ENCODE measurements at regions not wholly inside any gene's neighbourhood (a gene's known extent, or its start where the extent isn't known, plus 50 kb on each side); places are given as distances from the start of the nearest gene placed in this dataset.

- H2AFZ ChIP-seq (ENCODE audit: low read length, unreplicated experiment): no peak overlapping the region
- peaks cover 5% of the 10 kb centered on the region for H3K4me1 ChIP-seq (ENCODE audit: control insufficient read depth, insufficient read depth, low read length, unreplicated experiment)
- no peaks in the 10 kb centered on the region for H3K36me3 ChIP-seq (ENCODE audit: insufficient read depth, low read length)
- H3K27ac ChIP-seq (ENCODE audit: low read depth, low read length): no peak overlapping the region
- H3K27me3 ChIP-seq (ENCODE audit: insufficient read depth, low read length): no peaks in the 10 kb centered on the region
- H3K79me2 ChIP-seq (ENCODE audit: control insufficient read depth, insufficient read depth, low read length, unreplicated experiment): no peaks in the 10 kb centered on the region
- H3K4me3 ChIP-seq (ENCODE audit: low read depth, low read length): no peak overlapping the region
Observed at GRCh38 chr9:99718631-99719030, 103.1 kb upstream of the NR4A3 start.

GRCh38 chr9:99720455-99721050 is 101.1 kb upstream of the NR4A3 start:
- Histone ChIP-seq H2AFZ (ENCODE audit: low read length, unreplicated experiment) (no peak overlapping the region), H3K4me1 (ENCODE audit: control insufficient read depth, insufficient read depth, low read length, unreplicated experiment) (peaks cover 5% of the 10 kb centered on the region), H3K4me3 (ENCODE audit: low read depth, low read length) (peak overlapping the region; percentile 65), H3K27ac (ENCODE audit: low read depth, low read length) (0 out of 2 replicates have a peak overlapping the region, but pooled peaks have one; percentile 5), H3K27me3 (ENCODE audit: insufficient read depth, low read length) (no peaks in the 10 kb centered on the region; the same call in 1 of the 2 replicates), H3K36me3 (ENCODE audit: insufficient read depth, low read length) (no peaks in the 10 kb centered on the region), H3K79me2 (ENCODE audit: control insufficient read depth, insufficient read depth, low read length, unreplicated experiment) (no peaks in the 10 kb centered on the region)

GRCh38 chr9:99721898-99722297 is 99.8 kb upstream of the NR4A3 start:
- no peak overlapping the region for H2AFZ ChIP-seq (ENCODE audit: low read length, unreplicated experiment)
- peaks cover 5% of the 10 kb centered on the region for H3K4me1 ChIP-seq (ENCODE audit: control insufficient read depth, insufficient read depth, low read length, unreplicated experiment)
- no peaks in the 10 kb centered on the region for H3K79me2 ChIP-seq (ENCODE audit: control insufficient read depth, insufficient read depth, low read length, unreplicated experiment)
- no peak overlapping the region for H3K4me3 ChIP-seq (ENCODE audit: low read depth, low read length)
- H3K27me3 ChIP-seq (ENCODE audit: insufficient read depth, low read length): no peaks in the 10 kb centered on the region; the same call in 1 of the 2 replicates
- H3K27ac ChIP-seq (ENCODE audit: low read depth, low read length): no peak overlapping the region
- H3K36me3 ChIP-seq (ENCODE audit: insufficient read depth, low read length): no peaks in the 10 kb centered on the region

- Histone ChIP-seq H3K4me1 (ENCODE audit: control insufficient read depth, insufficient read depth, low read length, unreplicated experiment) (peaks cover 5% of the 10 kb centered on the region), H3K4me3 (ENCODE audit: low read depth, low read length) (no peak overlapping the region), H3K27ac (ENCODE audit: low read depth, low read length) (no peak overlapping the region), H2AFZ (ENCODE audit: low read length, unreplicated experiment) (no peak overlapping the region), H3K36me3 (ENCODE audit: insufficient read depth, low read length) (no peaks in the 10 kb centered on the region), H3K79me2 (ENCODE audit: control insufficient read depth, insufficient read depth, low read length, unreplicated experiment) (no peaks in the 10 kb centered on the region), H3K27me3 (ENCODE audit: insufficient read depth, low read length) (no peaks in the 10 kb centered on the region; the same call in 1 of the 2 replicates)
Observed at GRCh38 chr9:99722877-99723276, 98.8 kb upstream of the NR4A3 start.

- Histone ChIP-seq H3K4me1 (ENCODE audit: control insufficient read depth, insufficient read depth, low read length, unreplicated experiment) (peaks cover 5% of the 10 kb centered on the region), H3K79me2 (ENCODE audit: control insufficient read depth, insufficient read depth, low read length, unreplicated experiment) (no peaks in the 10 kb centered on the region), H3K4me3 (ENCODE audit: low read depth, low read length) (no peak overlapping the region), H2AFZ (ENCODE audit: low read length, unreplicated experiment) (no peak overlapping the region), H3K27me3 (ENCODE audit: insufficient read depth, low read length) (no peaks in the 10 kb centered on the region; the same call in 1 of the 2 replicates), H3K27ac (ENCODE audit: low read depth, low read length) (no peak overlapping the region), H3K36me3 (ENCODE audit: insufficient read depth, low read length) (no peaks in the 10 kb centered on the region)
Observed at GRCh38 chr9:99724640-99725039, 97.0 kb upstream of the NR4A3 start.

- Histone ChIP-seq H3K27me3 (ENCODE audit: insufficient read depth, low read length) (no peaks in the 10 kb centered on the region; the same call in 1 of the 2 replicates), H3K36me3 (ENCODE audit: insufficient read depth, low read length) (no peaks in the 10 kb centered on the region), H3K4me1 (ENCODE audit: control insufficient read depth, insufficient read depth, low read length, unreplicated experiment) (no peaks in the 10 kb centered on the region), H3K4me3 (ENCODE audit: low read depth, low read length) (no peak overlapping the region), H2AFZ (ENCODE audit: low read length, unreplicated experiment) (no peak overlapping the region), H3K27ac (ENCODE audit: low read depth, low read length) (no peak overlapping the region), H3K79me2 (ENCODE audit: control insufficient read depth, insufficient read depth, low read length, unreplicated experiment) (no peaks in the 10 kb centered on the region)
Observed at GRCh38 chr9:99725852-99726251, 95.8 kb upstream of the NR4A3 start.

- Histone ChIP-seq H2AFZ (ENCODE audit: low read length, unreplicated experiment) (no peak overlapping the region), H3K27me3 (ENCODE audit: insufficient read depth, low read length) (no peaks in the 10 kb centered on the region; the same call in 1 of the 2 replicates), H3K4me3 (ENCODE audit: low read depth, low read length) (no peak overlapping the region), H3K4me1 (ENCODE audit: control insufficient read depth, insufficient read depth, low read length, unreplicated experiment) (no peaks in the 10 kb centered on the region), H3K27ac (ENCODE audit: low read depth, low read length) (no peak overlapping the region), H3K36me3 (ENCODE audit: insufficient read depth, low read length) (no peaks in the 10 kb centered on the region), H3K79me2 (ENCODE audit: control insufficient read depth, insufficient read depth, low read length, unreplicated experiment) (no peaks in the 10 kb centered on the region)
Observed at GRCh38 chr9:99726758-99727157, 94.9 kb upstream of the NR4A3 start.

GRCh38 chr9:99730062-99730461 is 91.6 kb upstream of the NR4A3 start:
- Histone ChIP-seq H3K36me3 (ENCODE audit: insufficient read depth, low read length) (no peaks in the 10 kb centered on the region), H3K4me1 (ENCODE audit: control insufficient read depth, insufficient read depth, low read length, unreplicated experiment) (no peaks in the 10 kb centered on the region), H3K27ac (ENCODE audit: low read depth, low read length) (no peak overlapping the region), H3K4me3 (ENCODE audit: low read depth, low read length) (no peak overlapping the region), H3K27me3 (ENCODE audit: insufficient read depth, low read length) (no peaks in the 10 kb centered on the region), H3K79me2 (ENCODE audit: control insufficient read depth, insufficient read depth, low read length, unreplicated experiment) (no peaks in the 10 kb centered on the region), H2AFZ (ENCODE audit: low read length, unreplicated experiment) (no peak overlapping the region)

- Histone ChIP-seq H3K4me1 (ENCODE audit: control insufficient read depth, insufficient read depth, low read length, unreplicated experiment) (no peaks in the 10 kb centered on the region), H3K36me3 (ENCODE audit: insufficient read depth, low read length) (no peaks in the 10 kb centered on the region), H3K79me2 (ENCODE audit: control insufficient read depth, insufficient read depth, low read length, unreplicated experiment) (no peaks in the 10 kb centered on the region), H3K27me3 (ENCODE audit: insufficient read depth, low read length) (no peaks in the 10 kb centered on the region), H3K4me3 (ENCODE audit: low read depth, low read length) (no peak overlapping the region), H2AFZ (ENCODE audit: low read length, unreplicated experiment) (no peak overlapping the region), H3K27ac (ENCODE audit: low read depth, low read length) (no peak overlapping the region)
Observed at GRCh38 chr9:99731950-99732349, 89.7 kb upstream of the NR4A3 start.

- H3K4me3 ChIP-seq (ENCODE audit: low read depth, low read length): no peak overlapping the region
- no peaks in the 10 kb centered on the region for H3K4me1 ChIP-seq (ENCODE audit: control insufficient read depth, insufficient read depth, low read length, unreplicated experiment)
- H3K36me3 ChIP-seq (ENCODE audit: insufficient read depth, low read length): no peaks in the 10 kb centered on the region
- no peaks in the 10 kb centered on the region for H3K79me2 ChIP-seq (ENCODE audit: control insufficient read depth, insufficient read depth, low read length, unreplicated experiment)
- H2AFZ ChIP-seq (ENCODE audit: low read length, unreplicated experiment): no peak overlapping the region
- no peaks in the 10 kb centered on the region for H3K27me3 ChIP-seq (ENCODE audit: insufficient read depth, low read length)
- H3K27ac ChIP-seq (ENCODE audit: low read depth, low read length): no peak overlapping the region
Observed at GRCh38 chr9:99732715-99733114, 89.0 kb upstream of the NR4A3 start.

- no peak overlapping the region for H2AFZ ChIP-seq (ENCODE audit: low read length, unreplicated experiment)
- H3K27ac ChIP-seq (ENCODE audit: low read depth, low read length): no peak overlapping the region
- H3K27me3 ChIP-seq (ENCODE audit: insufficient read depth, low read length): peaks cover 8% of the 10 kb centered on the region; the same call in 1 of the 2 replicates
- H3K4me1 ChIP-seq (ENCODE audit: control insufficient read depth, insufficient read depth, low read length, unreplicated experiment): no peaks in the 10 kb centered on the region
- no peak overlapping the region for H3K4me3 ChIP-seq (ENCODE audit: low read depth, low read length)
- no peaks in the 10 kb centered on the region for H3K36me3 ChIP-seq (ENCODE audit: insufficient read depth, low read length)
- no peaks in the 10 kb centered on the region for H3K79me2 ChIP-seq (ENCODE audit: control insufficient read depth, insufficient read depth, low read length, unreplicated experiment)
Observed at GRCh38 chr9:99735041-99735440, 86.6 kb upstream of the NR4A3 start.
